ENCODE measurements at regions not wholly inside any gene's neighbourhood (a gene's known extent, or its start where the extent isn't known, plus 50 kb on each side); places are given as distances from the start of the nearest gene placed in this dataset.

DNA sequence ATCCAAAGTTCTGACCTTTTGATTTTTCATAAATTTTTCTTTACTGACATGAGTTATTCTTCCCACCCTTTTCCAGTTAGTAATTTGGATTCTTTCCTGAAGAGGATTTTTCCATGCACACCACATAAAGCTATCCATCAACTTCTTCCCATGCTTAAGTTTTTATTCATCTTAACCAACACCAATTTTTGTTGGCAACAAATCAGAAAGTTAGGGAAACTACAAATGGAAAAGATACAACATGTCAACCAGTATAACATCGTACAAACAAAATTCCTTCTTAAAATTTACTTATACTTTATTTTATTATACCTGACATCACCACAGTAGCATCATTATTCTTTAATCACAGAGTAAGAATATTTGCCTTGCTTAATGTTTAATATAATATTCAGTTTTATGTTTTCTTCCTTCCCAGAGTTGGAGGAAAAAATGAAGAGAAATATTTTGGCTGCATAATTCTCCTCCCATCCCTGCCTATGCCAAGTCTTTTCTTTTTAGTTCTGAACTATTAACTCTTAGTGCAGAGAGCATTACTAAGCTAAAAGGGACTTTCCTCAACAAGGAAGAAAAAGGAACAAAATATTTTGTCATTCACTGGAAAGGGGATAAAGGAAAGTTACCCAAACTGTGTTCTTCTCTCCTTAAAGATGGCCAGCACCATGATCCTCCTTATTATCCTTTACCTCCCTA, 67.5 kb upstream of the MEOX2 start:
- DNase-seq (ENCODE audit: low read depth in 2 of 2), result peak in 1 of 2 donors; percentile 60
- peaks cover 2% of the 10 kb centered on the region for H3K4me1 ChIP-seq (ENCODE audit: control insufficient read depth, extremely low read depth, insufficient read depth, low read length)
- no peak overlapping the region for H2AFZ ChIP-seq (ENCODE audit: low read length)
- H3K27ac ChIP-seq (ENCODE audit: insufficient read depth, low read length), result no peak overlapping the region
- H3K79me2 ChIP-seq (ENCODE audit: control insufficient read depth, insufficient read depth, low read length), result no peaks in the 10 kb centered on the region
- H3K4me3 ChIP-seq (replicated peaks in 1 of 4; ENCODE audit: control extremely low read depth in 1 of 4, insufficient read depth in 1 of 4, low read depth in 3 of 4, low read length in 4 of 4), result no peak overlapping the region
- no peaks in the 10 kb centered on the region for H3K27me3 ChIP-seq (ENCODE audit: control insufficient read depth, insufficient read depth, low read length)
- H3K9ac ChIP-seq (ENCODE audit: insufficient read depth, low read length), result no peak overlapping the region
- TF ChIP-seq, protein P1, sequence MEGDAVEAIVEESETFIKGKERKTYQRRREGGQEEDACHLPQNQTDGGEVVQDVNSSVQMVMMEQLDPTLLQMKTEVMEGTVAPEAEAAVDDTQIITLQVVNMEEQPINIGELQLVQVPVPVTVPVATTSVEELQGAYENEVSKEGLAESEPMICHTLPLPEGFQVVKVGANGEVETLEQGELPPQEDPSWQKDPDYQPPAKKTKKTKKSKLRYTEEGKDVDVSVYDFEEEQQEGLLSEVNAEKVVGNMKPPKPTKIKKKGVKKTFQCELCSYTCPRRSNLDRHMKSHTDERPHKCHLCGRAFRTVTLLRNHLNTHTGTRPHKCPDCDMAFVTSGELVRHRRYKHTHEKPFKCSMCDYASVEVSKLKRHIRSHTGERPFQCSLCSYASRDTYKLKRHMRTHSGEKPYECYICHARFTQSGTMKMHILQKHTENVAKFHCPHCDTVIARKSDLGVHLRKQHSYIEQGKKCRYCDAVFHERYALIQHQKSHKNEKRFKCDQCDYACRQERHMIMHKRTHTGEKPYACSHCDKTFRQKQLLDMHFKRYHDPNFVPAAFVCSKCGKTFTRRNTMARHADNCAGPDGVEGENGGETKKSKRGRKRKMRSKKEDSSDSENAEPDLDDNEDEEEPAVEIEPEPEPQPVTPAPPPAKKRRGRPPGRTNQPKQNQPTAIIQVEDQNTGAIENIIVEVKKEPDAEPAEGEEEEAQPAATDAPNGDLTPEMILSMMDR (conservative IDR thresholded peaks at IDR 0.05 in 1 of 2, IDR thresholded peaks at IDR 0.05 in 1 of 2; ENCODE audit: low read depth in 1 of 2, low read length in 2 of 2), result no peak
- H4K20me1 ChIP-seq (ENCODE audit: control insufficient read depth, extremely low read depth, insufficient read depth, low read length), result no peaks in the 10 kb centered on the region
- no peaks in the 10 kb centered on the region for H3K9me3 ChIP-seq (ENCODE audit: control insufficient read depth, insufficient read depth, low read depth, low read length)
- H3K4me2 ChIP-seq (ENCODE audit: extremely low read depth, insufficient read depth, low read length), result no peak overlapping the region
- H3K36me3 ChIP-seq (ENCODE audit: control insufficient read depth, insufficient read depth, low read length), result no peaks in the 10 kb centered on the region

DNA sequence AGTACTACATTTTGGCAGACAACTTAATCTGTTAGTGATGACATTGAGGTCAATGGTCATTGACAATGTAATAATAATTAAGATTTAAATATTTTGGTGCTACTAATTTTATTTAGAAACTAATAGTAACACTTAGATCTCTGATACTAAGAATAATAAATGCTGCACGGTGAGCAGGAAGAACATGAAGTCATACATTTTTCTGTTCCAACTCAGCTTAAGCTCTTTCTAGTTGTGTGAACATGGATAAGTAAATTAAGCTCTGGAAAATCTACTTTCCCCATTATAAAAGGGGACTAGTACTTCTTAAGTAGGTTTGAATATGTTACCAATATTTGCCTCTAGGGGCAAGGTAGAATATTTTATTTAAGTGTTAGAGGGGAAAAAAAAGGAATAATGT, 65.9 kb upstream of the MEOX2 start:
- peak in 1 of 2 donors; percentile 17 for DNase-seq (ENCODE audit: low read depth in 2 of 2)
- Histone ChIP-seq H2AFZ (ENCODE audit: low read length) (no peak overlapping the region), H3K79me2 (ENCODE audit: control insufficient read depth, insufficient read depth, low read length) (no peaks in the 10 kb centered on the region), H3K9me3 (ENCODE audit: control insufficient read depth, insufficient read depth, low read depth, low read length) (no peaks in the 10 kb centered on the region), H3K27me3 (ENCODE audit: control insufficient read depth, insufficient read depth, low read length) (no peaks in the 10 kb centered on the region), H3K4me2 (ENCODE audit: extremely low read depth, insufficient read depth, low read length) (no peak overlapping the region), H3K4me3 (replicated peaks in 1 of 4; ENCODE audit: control extremely low read depth in 1 of 4, insufficient read depth in 1 of 4, low read depth in 3 of 4, low read length in 4 of 4) (no peak overlapping the region), H4K20me1 (ENCODE audit: control insufficient read depth, extremely low read depth, insufficient read depth, low read length) (no peaks in the 10 kb centered on the region), H3K36me3 (ENCODE audit: control insufficient read depth, insufficient read depth, low read length) (no peaks in the 10 kb centered on the region), H3K4me1 (ENCODE audit: control insufficient read depth, extremely low read depth, insufficient read depth, low read length) (peaks cover 2% of the 10 kb centered on the region), H3K27ac (ENCODE audit: insufficient read depth, low read length) (no peak overlapping the region), H3K9ac (ENCODE audit: insufficient read depth, low read length) (no peak overlapping the region)
- no peak for TF ChIP-seq EZH2 (IDR thresholded peaks at IDR 0.05; ENCODE audit: low read length, missing control alignments)
- TF ChIP-seq, protein P1 (conservative IDR thresholded peaks at IDR 0.05 in 1 of 2, IDR thresholded peaks at IDR 0.05 in 1 of 2; ENCODE audit: low read depth in 1 of 2, low read length in 2 of 2), result no peak

DNA sequence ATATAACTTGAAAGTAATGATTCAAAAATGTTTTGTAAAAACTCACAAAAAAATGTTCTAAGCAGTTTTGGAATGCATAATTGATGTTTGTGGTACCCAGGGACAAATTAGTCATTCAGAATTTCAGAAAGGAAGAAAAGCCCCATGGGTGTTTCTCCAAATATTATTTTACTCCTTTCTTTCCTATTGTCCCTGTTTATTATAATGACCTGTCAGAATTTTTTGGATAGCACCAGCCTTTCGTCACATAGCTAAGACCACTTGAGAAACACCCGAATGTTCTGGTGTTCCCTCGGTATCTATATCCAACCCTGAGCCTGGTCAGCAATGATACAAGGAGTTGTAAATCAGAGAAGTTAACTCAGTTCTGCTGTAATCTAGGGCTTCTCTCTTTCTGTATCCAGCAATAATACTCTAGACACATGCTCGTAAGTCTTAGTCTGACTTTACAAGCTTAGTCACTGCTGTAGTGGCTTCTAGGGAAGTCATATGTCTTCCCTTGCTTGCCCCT, 64.8 kb upstream of the MEOX2 start:
- no peak overlapping the region for H3K4me3 ChIP-seq (replicated peaks in 1 of 4; ENCODE audit: control extremely low read depth in 1 of 4, insufficient read depth in 1 of 4, low read depth in 3 of 4, low read length in 4 of 4)
- H3K4me1 ChIP-seq (ENCODE audit: control insufficient read depth, extremely low read depth, insufficient read depth, low read length), result peaks cover 2% of the 10 kb centered on the region
- H3K79me2 ChIP-seq (ENCODE audit: control insufficient read depth, insufficient read depth, low read length), result no peaks in the 10 kb centered on the region
- no peak overlapping the region for H2AFZ ChIP-seq (ENCODE audit: low read length)
- H3K27me3 ChIP-seq (ENCODE audit: control insufficient read depth, insufficient read depth, low read length), result no peaks in the 10 kb centered on the region
- no peaks in the 10 kb centered on the region for H3K9me3 ChIP-seq (ENCODE audit: control insufficient read depth, insufficient read depth, low read depth, low read length)
- H3K4me2 ChIP-seq (ENCODE audit: extremely low read depth, insufficient read depth, low read length), result no peak overlapping the region
- no peak overlapping the region for H3K27ac ChIP-seq (ENCODE audit: insufficient read depth, low read length)
- H4K20me1 ChIP-seq (ENCODE audit: control insufficient read depth, extremely low read depth, insufficient read depth, low read length), result no peaks in the 10 kb centered on the region
- TF ChIP-seq EZH2 (IDR thresholded peaks at IDR 0.05; ENCODE audit: low read length, missing control alignments), result no peak
- TF ChIP-seq, protein P1 (conservative IDR thresholded peaks at IDR 0.05 in 1 of 2, IDR thresholded peaks at IDR 0.05 in 1 of 2; ENCODE audit: low read depth in 1 of 2, low read length in 2 of 2), result no peak
- no peak overlapping the region for H3K9ac ChIP-seq (ENCODE audit: insufficient read depth, low read length)
- H3K36me3 ChIP-seq (ENCODE audit: control insufficient read depth, insufficient read depth, low read length), result no peaks in the 10 kb centered on the region
- DNase-seq (ENCODE audit: low read depth in 2 of 2), result peak; percentile 24 to 41
